ENCODE measurements at regions not wholly inside any gene's neighbourhood (a gene's known extent, or its start where the extent isn't known, plus 50 kb on each side); places are given as distances from the start of the nearest gene placed in this dataset.

DNA sequence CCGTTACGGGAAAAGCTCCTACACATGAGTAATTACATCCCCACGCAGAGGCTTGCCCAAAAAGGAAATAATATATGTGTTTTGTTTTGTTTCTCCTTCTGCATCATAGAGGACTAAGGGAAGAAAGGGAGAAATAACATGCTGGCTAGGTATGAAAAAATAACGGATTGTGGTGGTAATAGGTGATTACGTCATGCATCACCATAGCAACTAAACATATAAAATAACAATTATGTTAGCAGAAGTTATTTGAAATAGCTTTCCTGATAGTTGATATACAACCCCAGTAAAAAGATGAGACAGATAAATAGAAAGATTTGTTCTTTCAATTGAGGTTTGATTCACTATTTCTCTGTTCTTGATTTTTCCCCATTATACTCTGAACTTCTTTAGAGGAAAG is 518.0 kb downstream of the ZNF516 start:
- TF ChIP-seq, protein P1, sequence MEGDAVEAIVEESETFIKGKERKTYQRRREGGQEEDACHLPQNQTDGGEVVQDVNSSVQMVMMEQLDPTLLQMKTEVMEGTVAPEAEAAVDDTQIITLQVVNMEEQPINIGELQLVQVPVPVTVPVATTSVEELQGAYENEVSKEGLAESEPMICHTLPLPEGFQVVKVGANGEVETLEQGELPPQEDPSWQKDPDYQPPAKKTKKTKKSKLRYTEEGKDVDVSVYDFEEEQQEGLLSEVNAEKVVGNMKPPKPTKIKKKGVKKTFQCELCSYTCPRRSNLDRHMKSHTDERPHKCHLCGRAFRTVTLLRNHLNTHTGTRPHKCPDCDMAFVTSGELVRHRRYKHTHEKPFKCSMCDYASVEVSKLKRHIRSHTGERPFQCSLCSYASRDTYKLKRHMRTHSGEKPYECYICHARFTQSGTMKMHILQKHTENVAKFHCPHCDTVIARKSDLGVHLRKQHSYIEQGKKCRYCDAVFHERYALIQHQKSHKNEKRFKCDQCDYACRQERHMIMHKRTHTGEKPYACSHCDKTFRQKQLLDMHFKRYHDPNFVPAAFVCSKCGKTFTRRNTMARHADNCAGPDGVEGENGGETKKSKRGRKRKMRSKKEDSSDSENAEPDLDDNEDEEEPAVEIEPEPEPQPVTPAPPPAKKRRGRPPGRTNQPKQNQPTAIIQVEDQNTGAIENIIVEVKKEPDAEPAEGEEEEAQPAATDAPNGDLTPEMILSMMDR (IDR thresholded peaks at IDR 0.05): no peak
- no peak for TF ChIP-seq POLR2A (IDR thresholded peaks at IDR 0.05)
- TF ChIP-seq POLR2AphosphoS5 (IDR thresholded peaks at IDR 0.05): no peak
